CD14-positive monocyte (primary cell): ENCODE measurements at regions not wholly inside any gene's neighbourhood (a gene's known extent, or its start where the extent isn't known, plus 50 kb on each side); places are given as distances from the start of the nearest gene placed in this dataset.

Experiments used
- DNase-seq, 3 donors: peaks; one replicate each; pipeline ENCODE4 v3.0.0-alpha.2; 2011 to 2022
- H2AFZ ChIP-seq: 2 replicates; pipeline ENCODE4 v1.6.0; 2012; ENCODE audit warnings: mild to moderate bottlenecking, low read depth, low read length, inconsistent platforms; ENCODE audit not compliant: insufficient read depth, poor library complexity, severe bottlenecking
- H3K27ac ChIP-seq, 2 donors: 1 replicate in 1 of 2; 2 replicates in 1 of 2; pipeline ENCODE4 v1.5.1; 2012 to 2013; ENCODE audit warnings: low read length in 2 of 2, control low read depth in 1 of 2, inconsistent platforms in 1 of 2, low read depth in 1 of 2, mild to moderate bottlenecking in 1 of 2
- H3K27me3 ChIP-seq, 2 donors: one replicate each; pipeline versions ENCODE4 v1.6.0 to v1.6.1; 2011 to 2013; ENCODE audit warnings: low read length in 2 of 2; ENCODE audit not compliant: control insufficient read depth in 2 of 2, insufficient read depth in 2 of 2
- H3K36me3 ChIP-seq, 2 donors: replicated peaks in 1 of 2; 1 replicate in 1 of 2; 2 replicates in 1 of 2; pipeline versions ENCODE4 v1.5.1 to v1.6.1; 2012 to 2013; ENCODE audit warnings: low read length in 2 of 2, control low read depth in 1 of 2, inconsistent platforms in 1 of 2, mild to moderate bottlenecking in 1 of 2; ENCODE audit not compliant: insufficient read depth in 2 of 2, control insufficient read depth in 1 of 2
- H3K4me1 ChIP-seq, 2 donors: 1 replicate in 1 of 2; 2 replicates in 1 of 2; pipeline versions ENCODE4 v1.5.1 to v1.6.1; 2012 to 2013; ENCODE audit warnings: low read length in 2 of 2, control low read depth in 1 of 2, inconsistent platforms in 1 of 2, mild to moderate bottlenecking in 1 of 2, moderate library complexity in 1 of 2; ENCODE audit not compliant: insufficient read depth in 2 of 2, control insufficient read depth in 1 of 2
- H3K4me2 ChIP-seq: replicated peaks from 2 replicates; pipeline ENCODE3; 2012; ENCODE audit warnings: low read length, moderate library complexity, mild to moderate bottlenecking; ENCODE audit not compliant: poor library complexity, severe bottlenecking; ENCODE audit errors: extremely low read depth
- H3K4me3 ChIP-seq, 3 experiments: fragments of 200-600 bp in 1 of 3; sonication (generic) in 1 of 3; replicated peaks in 1 of 3; 1 replicate in 2 of 3; 2 replicates in 1 of 3; pipeline ENCODE4 v1.5.1; 2011 to 2013; ENCODE audit warnings: low read length in 3 of 3, mild to moderate bottlenecking in 3 of 3, control low read depth in 2 of 3, low read depth in 2 of 3, inconsistent platforms in 1 of 3, moderate library complexity in 1 of 3
- H3K79me2 ChIP-seq: 2 replicates; pipeline ENCODE4 v1.6.0; 2012; ENCODE audit warnings: mild to moderate bottlenecking, control low read depth, inconsistent platforms, low read length, moderate library complexity; ENCODE audit not compliant: insufficient read depth
- H3K9ac ChIP-seq: 2 replicates; pipeline ENCODE4 v1.6.0; 2017; ENCODE audit warnings: low read length, mild to moderate bottlenecking; ENCODE audit not compliant: insufficient read depth, poor library complexity, severe bottlenecking
- H3K9me3 ChIP-seq, 2 donors: replicated peaks in 1 of 2; 1 replicate in 1 of 2; 2 replicates in 1 of 2; pipeline versions ENCODE4 v1.5.1 to v1.6.1; 2012 to 2013; ENCODE audit warnings: low read length in 2 of 2, control low read depth in 1 of 2; ENCODE audit not compliant: control insufficient read depth in 1 of 2, insufficient read depth in 1 of 2
- H4K20me1 ChIP-seq: 2 replicates; pipeline ENCODE4 v1.6.0; 2012; ENCODE audit warnings: mild to moderate bottlenecking, low read length, control low read depth, moderate library complexity; ENCODE audit not compliant: insufficient read depth
- H3K27ac Mint-ChIP-seq, 7 donors: one replicate each; pipeline ENCODE4 v1.8.0; 2020; ENCODE audit warnings: mild to moderate bottlenecking in 7 of 7, mixed read lengths in 7 of 7, moderate library complexity in 6 of 7, inconsistent platforms in 2 of 7
- H3K27me3 Mint-ChIP-seq, 3 donors: one replicate each; pipeline ENCODE4 v1.8.0; 2021 to 2022; ENCODE audit warnings: low read depth in 3 of 3, mild to moderate bottlenecking in 3 of 3, mixed read lengths in 3 of 3, moderate library complexity in 3 of 3, inconsistent platforms in 1 of 3
- H3K36me3 Mint-ChIP-seq, 2 donors: one replicate each; pipeline ENCODE4 v1.8.0; 2020; ENCODE audit warnings: mixed read lengths in 2 of 2, inconsistent platforms in 1 of 2, mild to moderate bottlenecking in 1 of 2
- H3K4me1 Mint-ChIP-seq: one replicate; pipeline ENCODE4 v1.8.0; 2020; ENCODE audit warnings: mild to moderate bottlenecking, mixed read lengths
- H3K4me3 Mint-ChIP-seq, 2 donors: one replicate each; pipeline ENCODE4 v1.8.0; 2020; ENCODE audit warnings: mild to moderate bottlenecking in 2 of 2, mixed read lengths in 2 of 2, moderate library complexity in 1 of 2
- H3K9me3 Mint-ChIP-seq, 7 donors: one replicate each; pipeline ENCODE4 v1.8.0; 2020 to 2022; ENCODE audit warnings: mixed read lengths in 7 of 7, mild to moderate bottlenecking in 6 of 7, moderate library complexity in 6 of 7, inconsistent platforms in 2 of 7
- CTCF ChIP-seq: fragments of 200-600 bp; IDR thresholded peaks from one replicate; pipeline ENCODE4 v1.8.0; 2022; ENCODE audit warnings: antibody characterized with exemption, mild to moderate bottlenecking
- WGBS: methylation state at CpG from one replicate; pipeline ENCODE4 v1.1.5; 2013; ENCODE audit warnings: missing lambda C conversion rate; ENCODE audit not compliant: insufficient coverage; 5-methylcytosine and 5-hydroxymethylcytosine counted together
- intact Hi-C, 2 donors: fragments of 100-400 bp; cut with micrococcal nuclease; formaldehyde crosslinking; loops; one replicate each; pipeline versions ENCODE4 v1.15.0 to v1.15.1; 2023

GRCh38 chr2:57711991-57712390 is 334.6 kb upstream of the VRK2 start:
- no peaks in the 10 kb centered on the region for H3K9me3 ChIP-seq
- no peaks in the 10 kb centered on the region for H4K20me1 ChIP-seq
- H3K4me1 Mint-ChIP-seq: no peaks in the 10 kb centered on the region
- no peaks in the 10 kb centered on the region for H3K4me1 ChIP-seq
- H3K4me3 Mint-ChIP-seq: no peak overlapping the region
- no peaks in the 10 kb centered on the region for H3K79me2 ChIP-seq
- TF ChIP-seq CTCF: no peak
- no peak overlapping the region for H3K9ac ChIP-seq
- H3K36me3 ChIP-seq: no peaks in the 10 kb centered on the region
- H3K4me2 ChIP-seq: no peak overlapping the region
- peaks cover 0 to 1% (median 0%) of the 10 kb centered on the region in 7 donors for H3K9me3 Mint-ChIP-seq
- H3K27me3 ChIP-seq: no peaks in the 10 kb centered on the region
- no peak overlapping the region for H3K27ac ChIP-seq
- no peaks in the 10 kb centered on the region for H3K36me3 Mint-ChIP-seq
- no peak for DNase-seq
- no peak overlapping the region for H2AFZ ChIP-seq
- intact Hi-C loops: no loop called here
- no peaks in the 10 kb centered on the region for H3K27me3 Mint-ChIP-seq
- no peak overlapping the region for H3K27ac Mint-ChIP-seq
- no CpG with 5 or more reads among the region's 1 CpG for WGBS
- H3K4me3 ChIP-seq: no peak overlapping the region

GRCh38 chr2:57720728-57721627 is 325.6 kb upstream of the VRK2 start:
- TF ChIP-seq CTCF: peak; percentile 78
- Mint-ChIP-seq H3K36me3 (no peaks in the 10 kb centered on the region), H3K4me1 (peaks cover 13% of the 10 kb centered on the region), H3K27ac (peak overlapping the region in 1 of 7 donors; percentile 58), H3K4me3 (peak overlapping the region; percentile 71 to 87), H3K27me3 (no peaks in the 10 kb centered on the region), H3K9me3 (no peaks in the 10 kb centered on the region)
- peak; percentile 1 to 19 (median 11) for DNase-seq
- H3K4me2 ChIP-seq: peak overlapping the region; percentile 60
- no peaks in the 10 kb centered on the region for H3K79me2 ChIP-seq
- peak overlapping the region in 2 of 3 experiments; percentile 13 to 40 for H3K4me3 ChIP-seq
- no peaks in the 10 kb centered on the region for H4K20me1 ChIP-seq
- no peaks in the 10 kb centered on the region for H3K27me3 ChIP-seq
- 33% methylated on average over 3 of the region's 16 CpGs for WGBS
- H3K4me1 ChIP-seq: no peaks in the 10 kb centered on the region
- H3K36me3 ChIP-seq: no peaks in the 10 kb centered on the region
- H2AFZ ChIP-seq: peak overlapping the region; percentile 76
- no peaks in the 10 kb centered on the region for H3K9me3 ChIP-seq
- H3K9ac ChIP-seq: no peak overlapping the region
- intact Hi-C loops: no loop called here
- no peak overlapping the region for H3K27ac ChIP-seq
